Progenitor cell of endocrine pancreas (in vitro differentiated cells): ENCODE measurements at regions not wholly inside any gene's neighbourhood (a gene's known extent, or its start where the extent isn't known, plus 50 kb on each side); places are given as distances from the start of the nearest gene placed in this dataset.
A peak's percentile ranks its signal among the peaks of the same experiment; 100 is the strongest.

Experiments
- DNase-seq: peaks from one replicate; pipeline ENCODE4 v3.0.0; 2021; ENCODE audit warnings: low spot score; ENCODE audit not compliant: unreplicated experiment
- H3K27ac Mint-ChIP-seq: 2 replicates; pipeline ENCODE4 v1.8.0; 2021; ENCODE audit warnings: mild to moderate bottlenecking, moderate library complexity, mixed read lengths
- H3K27me3 Mint-ChIP-seq: 2 replicates; pipeline ENCODE4 v1.8.0; 2021; ENCODE audit warnings: mixed read lengths
- H3K36me3 Mint-ChIP-seq: 2 replicates; pipeline ENCODE4 v1.8.0; 2022; ENCODE audit warnings: mixed read lengths; ENCODE audit not compliant: insufficient read depth
- H3K4me1 Mint-ChIP-seq: 2 replicates; pipeline ENCODE4 v1.8.0; 2021; ENCODE audit warnings: low read depth, mixed read lengths
- H3K4me3 Mint-ChIP-seq: 2 replicates; pipeline ENCODE4 v1.8.0; 2021; ENCODE audit warnings: low read depth, mild to moderate bottlenecking, moderate library complexity, mixed read lengths
- H3K9me3 Mint-ChIP-seq: 2 replicates; pipeline ENCODE4 v1.8.0; 2021; ENCODE audit warnings: low read depth, mixed read lengths
- CTCF ChIP-seq: fragments of 200-600 bp; sonication (generic); IDR thresholded peaks from one replicate; pipeline ENCODE4 v1.5.0; 2021; ENCODE audit warnings: antibody characterized with exemption, mild to moderate bottlenecking; ENCODE audit not compliant: unreplicated experiment

GRCh38 chr2:105582952-105583660, 161.6 kb upstream of the NCK2 start:
- no peaks in the 10 kb centered on the region for H3K36me3 Mint-ChIP-seq

GRCh38 chr2:105581555-105581944, 163.2 kb upstream of the NCK2 start:
- DNase-seq: no peak
- Mint-ChIP-seq H3K27me3 (no peaks in the 10 kb centered on the region), H3K36me3 (no peaks in the 10 kb centered on the region), H3K4me1 (peaks cover 18% of the 10 kb centered on the region), H3K27ac (no peak overlapping the region), H3K4me3 (no peak overlapping the region), H3K9me3 (no peaks in the 10 kb centered on the region)
- no peak for TF ChIP-seq CTCF

More at GRCh38 chr2:105582952-105583660, 161.6 kb upstream of the NCK2 start:
- DNase-seq: no peak
- Mint-ChIP-seq H3K27me3 (no peaks in the 10 kb centered on the region), H3K4me3 (peak overlapping the region; percentile 5), H3K27ac (peak overlapping the region; percentile 90), H3K9me3 (peaks cover 6% of the 10 kb centered on the region), H3K4me1 (peaks cover 13% of the 10 kb centered on the region)
- no peak for TF ChIP-seq CTCF

GRCh38 chr2:105580870-105581554, 163.7 kb upstream of the NCK2 start:
- Mint-ChIP-seq H3K27ac (no peak overlapping the region), H3K9me3 (no peaks in the 10 kb centered on the region), H3K36me3 (no peaks in the 10 kb centered on the region), H3K4me3 (no peak overlapping the region), H3K4me1 (peaks cover 21% of the 10 kb centered on the region), H3K27me3 (no peaks in the 10 kb centered on the region)
- no peak for TF ChIP-seq CTCF
- no peak for DNase-seq

GRCh38 chr2:105580216-105580615, 164.5 kb upstream of the NCK2 start:
- Mint-ChIP-seq H3K27me3 (peaks cover 3% of the 10 kb centered on the region), H3K36me3 (no peaks in the 10 kb centered on the region), H3K9me3 (no peaks in the 10 kb centered on the region), H3K27ac (no peak overlapping the region), H3K4me1 (peaks cover 21% of the 10 kb centered on the region), H3K4me3 (no peak overlapping the region)
- DNase-seq: no peak
- no peak for TF ChIP-seq CTCF

GRCh38 chr2:105578166-105578565, 166.5 kb upstream of the NCK2 start:
- Mint-ChIP-seq H3K4me1 (peaks cover 17% of the 10 kb centered on the region), H3K27me3 (peaks cover 9% of the 10 kb centered on the region), H3K27ac (no peak overlapping the region), H3K4me3 (no peak overlapping the region), H3K9me3 (no peaks in the 10 kb centered on the region), H3K36me3 (no peaks in the 10 kb centered on the region)
- no peak for DNase-seq
- TF ChIP-seq CTCF: no peak
